Epidermal melanocyte (primary cell): ENCODE measurements at regions not wholly inside any gene's neighbourhood (a gene's known extent, or its start where the extent isn't known, plus 50 kb on each side); places are given as distances from the start of the nearest gene placed in this dataset.
"Not testable (repeated sequence)": the region's sequence is repeated elsewhere in the genome, so short reads cannot be mapped to it uniquely, and the experiment has no call there.

Source experiments
- DNase-seq: peaks from one replicate; pipeline ENCODE4 v3.0.0; 2011; ENCODE audit warnings: low spot score; ENCODE audit not compliant: insufficient read length

DNA sequence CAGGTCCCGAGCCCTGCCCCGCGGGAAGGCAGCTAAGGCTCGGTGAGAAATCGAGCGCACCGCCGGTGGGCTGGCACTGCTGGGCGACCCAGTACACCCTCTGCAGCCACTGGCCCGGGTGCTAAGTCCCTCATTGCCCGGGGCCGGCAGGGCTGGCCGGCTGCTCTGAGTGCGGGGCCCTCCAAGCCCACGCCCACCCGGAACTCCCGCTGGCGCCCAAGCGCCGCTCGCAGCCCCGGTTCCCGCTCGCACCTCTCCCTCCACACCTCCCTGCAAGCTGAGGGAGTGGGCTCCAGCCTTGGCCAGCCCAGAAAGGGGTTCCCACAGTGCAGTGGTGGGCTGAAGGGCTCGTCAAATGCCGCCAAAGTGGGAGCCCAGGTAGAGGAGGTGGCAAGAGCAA, 63.2 kb upstream of the IER3 start:
- DNase-seq = not testable (repeated sequence)

DNA sequence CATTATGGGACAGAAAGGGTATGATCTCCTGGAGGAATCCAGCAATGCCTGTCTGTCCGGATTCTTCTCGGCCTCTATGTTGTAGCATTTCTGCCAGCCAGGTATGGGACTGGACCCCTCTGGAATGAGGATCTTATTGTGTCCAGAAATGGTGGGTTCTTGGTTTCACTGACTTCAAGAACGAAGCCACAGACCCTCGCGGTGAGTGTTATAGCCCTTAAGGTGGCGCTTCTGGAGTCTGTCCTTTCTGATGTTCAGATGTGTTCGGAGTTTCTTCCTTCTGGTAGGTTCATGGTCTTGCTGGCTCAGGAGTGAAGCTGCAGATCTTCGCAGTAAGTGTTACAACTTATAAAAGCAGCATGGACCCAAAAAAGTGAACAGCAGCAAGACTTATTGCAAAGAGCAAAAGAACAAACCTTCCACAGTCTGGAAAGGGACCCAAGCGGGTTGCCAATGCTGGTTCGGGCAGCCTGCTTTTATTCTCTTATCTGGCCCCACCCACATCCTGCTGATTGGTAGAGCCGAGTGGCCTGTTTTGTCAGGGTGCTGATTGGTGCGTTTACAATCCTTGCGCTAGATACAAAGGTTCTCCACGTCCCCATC, 62.3 kb upstream of the IER3 start:
- DNase-seq = no peak

DNA sequence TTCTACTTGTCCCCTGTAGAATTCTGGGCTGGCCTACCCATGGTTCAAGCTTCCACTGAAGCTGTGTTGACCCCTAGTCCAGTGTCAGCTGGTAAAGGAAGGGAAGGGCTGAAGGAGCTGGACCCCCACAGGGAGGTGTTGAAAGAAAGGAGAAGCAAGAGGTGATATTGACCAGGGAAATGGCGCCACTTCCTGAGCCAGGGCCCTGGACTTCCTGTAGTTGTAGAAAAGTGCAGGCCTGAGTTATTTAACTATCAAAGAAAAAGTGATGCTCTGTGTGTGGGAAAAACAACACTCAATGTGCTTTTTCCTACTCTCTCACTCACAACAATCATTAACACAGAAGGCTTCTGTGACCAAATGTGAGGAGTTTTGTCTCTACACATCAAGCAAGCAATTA, 60.0 kb upstream of the IER3 start:
- DNase-seq = no peak

DNA sequence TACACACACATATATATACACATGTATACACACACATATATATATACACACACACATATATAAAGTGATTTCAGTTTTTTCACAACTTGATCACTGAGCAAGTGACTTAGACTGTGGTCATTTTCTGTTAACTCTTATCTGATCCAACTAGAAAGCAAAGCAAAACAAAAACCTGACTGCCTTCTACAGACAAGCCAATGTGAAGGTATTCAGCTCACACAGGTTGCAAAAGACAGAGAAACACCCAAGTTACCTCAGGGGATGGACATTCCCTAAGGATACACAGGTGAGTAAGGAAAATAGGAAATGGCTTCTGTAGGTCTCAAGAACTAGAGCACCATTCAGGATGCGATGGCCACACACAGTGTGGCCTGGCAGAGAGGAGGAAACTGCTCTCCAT, 58.4 kb upstream of the IER3 start:
- no peak for DNase-seq

DNA sequence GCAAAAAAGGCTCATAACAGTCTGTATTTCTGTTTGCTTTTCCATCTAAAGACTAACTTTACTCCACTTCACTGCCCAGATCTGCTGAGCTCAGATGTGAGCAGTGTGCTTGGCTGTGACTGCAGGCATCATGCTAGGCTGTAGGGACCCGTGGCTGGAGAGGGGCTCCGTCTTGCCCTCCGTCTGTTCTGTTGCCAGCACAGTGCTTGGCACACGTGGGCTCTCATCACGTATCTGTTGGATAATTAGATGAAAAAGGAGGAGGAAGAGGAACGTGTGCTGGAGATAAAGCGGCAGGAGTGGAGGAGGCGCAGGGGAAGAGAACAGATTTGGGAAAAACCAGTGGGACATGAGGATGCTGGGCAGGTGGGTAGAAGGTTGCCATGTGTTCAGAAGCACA, 57.6 kb upstream of the IER3 start:
- no peak for DNase-seq

DNA sequence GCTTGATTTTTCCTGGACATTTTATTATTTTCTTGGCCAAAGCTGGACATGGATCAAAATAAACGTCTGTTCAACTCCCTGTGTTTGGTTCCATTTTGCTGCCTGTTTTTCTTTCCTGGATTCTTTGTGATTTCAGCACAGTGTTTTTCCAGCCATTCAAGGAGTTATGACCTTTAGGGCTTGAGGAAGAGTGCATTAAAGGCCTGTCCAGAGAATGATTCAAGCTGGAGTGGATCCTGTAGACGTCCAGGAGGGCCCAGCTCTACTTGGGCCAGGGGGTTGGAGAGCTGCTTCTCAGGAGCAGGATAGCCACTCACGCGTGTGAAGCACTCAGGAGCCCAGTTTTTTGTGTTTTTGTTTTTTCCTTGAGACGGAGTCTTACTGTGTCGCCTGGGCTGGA, 56.5 kb upstream of the IER3 start:
- DNase-seq = no peak

DNA sequence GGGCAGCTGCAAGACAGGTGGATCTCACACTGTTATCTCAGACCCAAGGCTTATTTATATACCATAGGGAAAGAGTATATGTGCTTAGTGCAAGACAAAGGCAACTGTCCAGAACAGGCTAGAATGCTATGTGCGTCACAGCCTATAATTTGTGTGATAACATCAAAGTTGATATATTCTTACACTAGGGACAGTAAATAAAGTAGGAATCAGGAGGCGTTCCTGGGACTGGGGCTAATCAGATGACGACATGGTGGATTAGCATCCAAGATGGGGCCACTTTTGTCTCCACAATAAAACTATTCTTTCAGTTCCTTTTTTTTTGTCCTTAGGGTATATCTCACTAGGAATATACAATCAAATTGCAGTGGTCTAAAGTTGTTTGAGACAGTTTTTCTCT, 54.9 kb upstream of the IER3 start:
- DNase-seq = peak; percentile 44

DNA sequence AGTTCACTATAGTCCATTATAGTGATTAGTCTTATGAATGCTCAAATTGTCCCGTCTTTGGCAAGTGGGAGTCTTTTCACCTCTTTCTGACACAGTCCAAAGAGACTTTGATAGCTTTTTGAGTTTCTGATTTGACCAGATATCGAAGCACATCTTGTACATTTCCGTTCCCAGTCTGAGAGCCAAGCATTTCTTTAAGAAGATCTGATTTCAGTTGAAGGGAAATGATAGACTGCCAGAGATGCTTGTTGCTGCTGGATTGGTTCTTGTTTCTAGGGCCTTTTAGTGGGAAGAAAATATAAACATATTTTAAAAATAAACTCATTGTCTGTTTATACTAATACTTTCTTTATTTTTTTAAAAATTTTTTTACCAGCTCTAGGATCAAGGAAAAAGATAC, 54.1 kb upstream of the IER3 start:
- no peak for DNase-seq

DNA sequence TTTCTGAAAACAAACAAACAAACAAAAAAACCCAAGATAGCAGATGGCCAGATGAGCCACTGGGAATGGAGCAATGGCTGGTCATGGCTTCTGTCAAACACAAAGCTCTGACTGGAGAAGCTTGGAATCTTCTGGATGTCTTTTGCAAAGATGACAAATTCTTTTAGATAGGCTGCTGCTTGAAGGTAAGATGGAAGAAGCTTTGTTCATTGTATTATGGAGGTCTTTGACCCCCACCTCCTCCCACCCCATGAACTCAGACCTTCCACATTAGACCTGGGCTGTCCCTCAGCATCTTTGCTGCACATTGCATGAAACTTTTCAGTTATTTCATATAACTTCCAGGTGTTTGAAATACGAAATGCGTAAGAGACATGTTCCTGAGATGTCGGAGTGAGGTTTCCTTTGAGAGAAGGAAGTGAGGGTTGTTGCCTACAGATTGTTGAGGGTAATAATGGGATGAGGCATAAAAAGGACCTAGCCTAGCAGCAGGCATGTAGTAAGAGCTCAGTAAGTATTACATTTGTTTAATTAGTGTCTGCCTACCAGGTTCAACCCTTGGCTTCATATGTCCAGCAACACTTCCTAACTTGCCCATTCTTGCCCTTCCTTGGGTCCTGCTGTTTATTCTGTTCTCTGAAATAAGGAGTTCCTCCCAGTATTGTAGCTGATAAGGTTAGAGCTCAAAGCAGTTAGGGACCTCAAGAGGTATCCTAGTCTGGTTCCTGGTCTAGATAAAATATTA, 51.4 kb upstream of the IER3 start:
- DNase-seq = no peak
